ENCODE measurements at regions not wholly inside any gene's neighbourhood (a gene's known extent, or its start where the extent isn't known, plus 50 kb on each side); places are given as distances from the start of the nearest gene placed in this dataset.

DNA sequence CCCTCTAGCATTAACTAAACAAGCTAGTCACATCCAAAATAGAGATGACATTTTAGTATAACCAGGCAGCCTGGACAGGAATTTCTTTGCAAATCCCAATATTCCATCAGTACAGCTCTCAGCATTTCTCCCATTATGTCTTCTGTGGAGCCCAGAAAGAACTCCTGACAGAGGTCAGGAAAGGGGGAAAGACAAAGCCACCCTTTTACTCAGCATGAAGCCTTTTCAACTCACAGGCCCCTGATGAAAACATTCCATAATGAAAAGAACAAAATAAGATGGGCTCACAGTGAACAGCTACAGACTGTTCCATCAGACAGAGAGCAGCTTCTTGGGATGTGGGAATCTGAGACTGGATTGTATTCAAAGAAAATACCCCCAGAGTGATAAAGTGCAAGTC lies 80.6 kb downstream of the TEX35 start:
- TF ChIP-seq POLR2AphosphoS5 (IDR thresholded peaks at IDR 0.05): no peak
- TF ChIP-seq POLR2A (IDR thresholded peaks at IDR 0.05; ENCODE audit: low read depth): no peak
- TF ChIP-seq, protein P1, sequence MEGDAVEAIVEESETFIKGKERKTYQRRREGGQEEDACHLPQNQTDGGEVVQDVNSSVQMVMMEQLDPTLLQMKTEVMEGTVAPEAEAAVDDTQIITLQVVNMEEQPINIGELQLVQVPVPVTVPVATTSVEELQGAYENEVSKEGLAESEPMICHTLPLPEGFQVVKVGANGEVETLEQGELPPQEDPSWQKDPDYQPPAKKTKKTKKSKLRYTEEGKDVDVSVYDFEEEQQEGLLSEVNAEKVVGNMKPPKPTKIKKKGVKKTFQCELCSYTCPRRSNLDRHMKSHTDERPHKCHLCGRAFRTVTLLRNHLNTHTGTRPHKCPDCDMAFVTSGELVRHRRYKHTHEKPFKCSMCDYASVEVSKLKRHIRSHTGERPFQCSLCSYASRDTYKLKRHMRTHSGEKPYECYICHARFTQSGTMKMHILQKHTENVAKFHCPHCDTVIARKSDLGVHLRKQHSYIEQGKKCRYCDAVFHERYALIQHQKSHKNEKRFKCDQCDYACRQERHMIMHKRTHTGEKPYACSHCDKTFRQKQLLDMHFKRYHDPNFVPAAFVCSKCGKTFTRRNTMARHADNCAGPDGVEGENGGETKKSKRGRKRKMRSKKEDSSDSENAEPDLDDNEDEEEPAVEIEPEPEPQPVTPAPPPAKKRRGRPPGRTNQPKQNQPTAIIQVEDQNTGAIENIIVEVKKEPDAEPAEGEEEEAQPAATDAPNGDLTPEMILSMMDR (IDR thresholded peaks at IDR 0.05): no peak
- no peak for TF ChIP-seq EP300 (IDR thresholded peaks at IDR 0.05)

Data from esophagus muscularis mucosa (tissue), 4 donors.